ENCODE measurements at regions not wholly inside any gene's neighbourhood (a gene's known extent, or its start where the extent isn't known, plus 50 kb on each side); places are given as distances from the start of the nearest gene placed in this dataset.

DNA sequence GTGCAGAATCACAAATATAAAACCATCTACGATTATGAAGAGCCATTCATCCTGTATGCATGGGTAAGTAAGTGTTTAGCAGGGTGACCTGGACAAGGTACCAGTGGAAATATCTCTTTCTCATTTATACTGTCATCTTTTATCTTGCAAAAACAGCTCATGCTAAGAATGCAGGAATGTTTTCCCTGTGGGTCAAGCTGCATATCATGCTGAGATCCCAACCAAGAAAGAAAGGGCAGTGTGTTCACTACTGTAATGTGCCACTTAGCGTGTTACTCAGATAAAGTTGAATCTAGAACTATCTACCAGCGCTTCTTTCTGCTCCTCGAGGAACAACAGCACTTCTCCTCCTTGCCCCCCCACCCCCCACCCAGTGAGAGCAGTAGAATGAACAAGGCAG is 212.7 kb upstream of the TBL1X start (continued):
- TF ChIP-seq CSRNP3 (CRISPR knock-in tag; IDR thresholded peaks at IDR 0.05) = no peak

- TF ChIP-seq ISL1 (CRISPR knock-in tag; IDR thresholded peaks at IDR 0.05) (no peak), GLIS3 (CRISPR knock-in tag; IDR thresholded peaks at IDR 0.05) (no peak), BACH2 (CRISPR knock-in tag; IDR thresholded peaks at IDR 0.05; ENCODE audit: borderline replicate concordance) (no peak), ARNTL (CRISPR knock-in tag; IDR thresholded peaks at IDR 0.05; ENCODE audit: borderline replicate concordance, low read depth) (no peak), OSR1 (CRISPR knock-in tag; IDR thresholded peaks at IDR 0.05) (no peak), CSDC2 (CRISPR knock-in tag; IDR thresholded peaks at IDR 0.05) (no peak), ZFP3 (CRISPR knock-in tag; IDR thresholded peaks at IDR 0.05) (no peak), ZC3H10 (CRISPR knock-in tag; IDR thresholded peaks at IDR 0.05) (no peak), SNAI2 (CRISPR knock-in tag; IDR thresholded peaks at IDR 0.05) (no peak)
- ATAC-seq = no peak
Observed at GRCh38 chrX:9253211-9253610, 211.6 kb upstream of the TBL1X start.

DNA sequence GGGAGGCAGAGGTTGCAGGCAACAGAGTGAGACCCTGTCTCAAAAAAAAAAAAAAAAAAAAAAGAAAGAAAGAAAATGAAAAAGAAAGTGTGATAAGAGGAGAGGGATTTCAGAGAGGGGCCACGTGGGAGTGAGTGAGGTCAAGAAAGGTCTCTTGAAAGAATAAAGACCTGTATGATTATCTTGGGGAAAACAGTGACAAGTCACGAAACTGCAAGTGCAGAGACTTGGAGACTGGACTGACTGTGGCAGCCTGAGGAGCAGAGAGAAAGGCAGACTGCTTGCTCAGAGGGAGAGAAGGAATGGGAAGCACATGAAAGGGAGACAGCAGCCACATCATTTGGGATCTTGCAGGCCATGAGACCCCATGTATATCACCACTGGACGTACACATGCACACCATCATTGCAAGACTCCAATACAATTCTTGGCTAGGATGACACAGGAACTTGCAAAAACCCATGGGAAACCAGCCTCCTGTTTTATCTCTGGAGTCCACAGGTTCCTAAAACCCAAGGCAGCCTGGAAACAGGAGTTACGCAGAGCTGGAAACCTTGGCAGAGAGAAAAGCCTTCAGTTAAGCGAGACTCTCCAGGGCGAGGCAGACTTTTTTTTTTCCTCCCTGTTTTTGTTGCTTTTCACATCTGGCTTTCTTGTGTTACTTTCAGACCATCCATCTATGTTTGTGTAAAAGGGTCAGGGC is 207.0 kb upstream of the TBL1X start:
- ATAC-seq = no peak
- TF ChIP-seq CSDC2 (CRISPR knock-in tag; IDR thresholded peaks at IDR 0.05) = no peak
- TF ChIP-seq SNAI2 (CRISPR knock-in tag; IDR thresholded peaks at IDR 0.05) = no peak

DNA sequence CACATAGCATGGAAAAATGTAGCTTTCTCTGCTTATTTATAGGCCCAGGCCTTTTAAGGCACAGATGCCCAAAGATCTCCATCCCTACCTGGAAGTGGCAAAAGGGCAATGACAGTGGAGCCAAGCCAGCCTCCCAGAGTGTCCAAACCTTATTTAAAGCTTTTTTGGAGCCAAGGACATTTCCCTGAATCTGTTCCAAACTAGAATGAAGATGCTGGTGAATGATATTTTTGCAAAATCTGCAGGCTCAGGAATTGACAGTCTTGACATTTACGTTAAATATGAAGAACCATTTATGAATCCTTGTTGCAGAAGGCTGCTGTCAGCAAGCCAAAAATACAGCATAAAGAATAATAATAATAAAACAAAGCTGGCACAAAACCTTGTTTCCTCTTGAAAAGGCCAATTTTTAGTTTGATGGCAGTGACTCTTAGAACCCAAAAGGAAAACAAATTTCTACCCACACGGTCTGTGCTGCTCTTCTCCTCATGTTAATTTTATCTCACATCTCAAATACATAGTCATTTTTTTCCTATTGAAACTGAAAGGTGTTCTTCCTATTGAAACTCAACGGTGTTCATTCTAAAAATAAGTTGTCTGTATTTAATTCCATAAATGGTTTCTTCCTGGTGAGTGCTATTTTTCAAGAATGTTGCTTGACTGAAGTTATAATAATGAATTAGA is 206.3 kb upstream of the TBL1X start:
- no peak for ATAC-seq
- TF ChIP-seq CSDC2 (CRISPR knock-in tag; IDR thresholded peaks at IDR 0.05) (no peak), ZC3H10 (CRISPR knock-in tag; IDR thresholded peaks at IDR 0.05) (no peak), SNAI2 (CRISPR knock-in tag; IDR thresholded peaks at IDR 0.05) (no peak), ZNF565 (CRISPR knock-in tag; conservative IDR thresholded peaks at IDR 0.05; ENCODE audit: low read depth) (no peak), BACH2 (CRISPR knock-in tag; IDR thresholded peaks at IDR 0.05; ENCODE audit: borderline replicate concordance) (no peak), CSRNP3 (CRISPR knock-in tag; IDR thresholded peaks at IDR 0.05) (no peak), ZFP30 (CRISPR knock-in tag; IDR thresholded peaks at IDR 0.05) (no peak), ZFP3 (CRISPR knock-in tag; IDR thresholded peaks at IDR 0.05) (no peak), GLIS3 (CRISPR knock-in tag; IDR thresholded peaks at IDR 0.05) (no peak), ISL1 (CRISPR knock-in tag; IDR thresholded peaks at IDR 0.05) (no peak), POU6F1 (CRISPR knock-in tag; IDR thresholded peaks at IDR 0.05; ENCODE audit: borderline replicate concordance, low read depth) (no peak), RARB (CRISPR knock-in tag; IDR thresholded peaks at IDR 0.05) (no peak), TOX (CRISPR knock-in tag; IDR thresholded peaks at IDR 0.05; ENCODE audit: borderline replicate concordance) (no peak), ARNTL (CRISPR knock-in tag; IDR thresholded peaks at IDR 0.05; ENCODE audit: borderline replicate concordance, low read depth) (no peak), ZNF70 (CRISPR knock-in tag; IDR thresholded peaks at IDR 0.05) (no peak)
- TF ChIP-seq, protein P1, sequence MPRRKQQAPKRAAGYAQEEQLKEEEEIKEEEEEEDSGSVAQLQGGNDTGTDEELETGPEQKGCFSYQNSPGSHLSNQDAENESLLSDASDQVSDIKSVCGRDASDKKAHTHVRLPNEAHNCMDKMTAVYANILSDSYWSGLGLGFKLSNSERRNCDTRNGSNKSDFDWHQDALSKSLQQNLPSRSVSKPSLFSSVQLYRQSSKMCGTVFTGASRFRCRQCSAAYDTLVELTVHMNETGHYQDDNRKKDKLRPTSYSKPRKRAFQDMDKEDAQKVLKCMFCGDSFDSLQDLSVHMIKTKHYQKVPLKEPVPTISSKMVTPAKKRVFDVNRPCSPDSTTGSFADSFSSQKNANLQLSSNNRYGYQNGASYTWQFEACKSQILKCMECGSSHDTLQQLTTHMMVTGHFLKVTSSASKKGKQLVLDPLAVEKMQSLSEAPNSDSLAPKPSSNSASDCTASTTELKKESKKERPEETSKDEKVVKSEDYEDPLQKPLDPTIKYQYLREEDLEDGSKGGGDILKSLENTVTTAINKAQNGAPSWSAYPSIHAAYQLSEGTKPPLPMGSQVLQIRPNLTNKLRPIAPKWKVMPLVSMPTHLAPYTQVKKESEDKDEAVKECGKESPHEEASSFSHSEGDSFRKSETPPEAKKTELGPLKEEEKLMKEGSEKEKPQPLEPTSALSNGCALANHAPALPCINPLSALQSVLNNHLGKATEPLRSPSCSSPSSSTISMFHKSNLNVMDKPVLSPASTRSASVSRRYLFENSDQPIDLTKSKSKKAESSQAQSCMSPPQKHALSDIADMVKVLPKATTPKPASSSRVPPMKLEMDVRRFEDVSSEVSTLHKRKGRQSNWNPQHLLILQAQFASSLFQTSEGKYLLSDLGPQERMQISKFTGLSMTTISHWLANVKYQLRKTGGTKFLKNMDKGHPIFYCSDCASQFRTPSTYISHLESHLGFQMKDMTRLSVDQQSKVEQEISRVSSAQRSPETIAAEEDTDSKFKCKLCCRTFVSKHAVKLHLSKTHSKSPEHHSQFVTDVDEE (CRISPR knock-in tag; IDR thresholded peaks at IDR 0.05) = no peak
- TF ChIP-seq, protein P2, sequence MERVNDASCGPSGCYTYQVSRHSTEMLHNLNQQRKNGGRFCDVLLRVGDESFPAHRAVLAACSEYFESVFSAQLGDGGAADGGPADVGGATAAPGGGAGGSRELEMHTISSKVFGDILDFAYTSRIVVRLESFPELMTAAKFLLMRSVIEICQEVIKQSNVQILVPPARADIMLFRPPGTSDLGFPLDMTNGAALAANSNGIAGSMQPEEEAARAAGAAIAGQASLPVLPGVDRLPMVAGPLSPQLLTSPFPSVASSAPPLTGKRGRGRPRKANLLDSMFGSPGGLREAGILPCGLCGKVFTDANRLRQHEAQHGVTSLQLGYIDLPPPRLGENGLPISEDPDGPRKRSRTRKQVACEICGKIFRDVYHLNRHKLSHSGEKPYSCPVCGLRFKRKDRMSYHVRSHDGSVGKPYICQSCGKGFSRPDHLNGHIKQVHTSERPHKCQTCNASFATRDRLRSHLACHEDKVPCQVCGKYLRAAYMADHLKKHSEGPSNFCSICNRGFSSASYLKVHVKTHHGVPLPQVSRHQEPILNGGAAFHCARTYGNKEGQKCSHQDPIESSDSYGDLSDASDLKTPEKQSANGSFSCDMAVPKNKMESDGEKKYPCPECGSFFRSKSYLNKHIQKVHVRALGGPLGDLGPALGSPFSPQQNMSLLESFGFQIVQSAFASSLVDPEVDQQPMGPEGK (CRISPR knock-in tag; IDR thresholded peaks at IDR 0.05; ENCODE audit: borderline replicate concordance) = no peak
- TF ChIP-seq, protein P3, sequence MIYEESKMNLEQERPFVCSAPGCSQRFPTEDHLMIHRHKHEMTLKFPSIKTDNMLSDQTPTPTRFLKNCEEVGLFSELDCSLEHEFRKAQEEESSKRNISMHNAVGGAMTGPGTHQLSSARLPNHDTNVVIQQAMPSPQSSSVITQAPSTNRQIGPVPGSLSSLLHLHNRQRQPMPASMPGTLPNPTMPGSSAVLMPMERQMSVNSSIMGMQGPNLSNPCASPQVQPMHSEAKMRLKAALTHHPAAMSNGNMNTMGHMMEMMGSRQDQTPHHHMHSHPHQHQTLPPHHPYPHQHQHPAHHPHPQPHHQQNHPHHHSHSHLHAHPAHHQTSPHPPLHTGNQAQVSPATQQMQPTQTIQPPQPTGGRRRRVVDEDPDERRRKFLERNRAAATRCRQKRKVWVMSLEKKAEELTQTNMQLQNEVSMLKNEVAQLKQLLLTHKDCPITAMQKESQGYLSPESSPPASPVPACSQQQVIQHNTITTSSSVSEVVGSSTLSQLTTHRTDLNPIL (CRISPR knock-in tag; IDR thresholded peaks at IDR 0.05; ENCODE audit: low read depth) = no peak
